Breast epithelium (tissue), 3 donors: ENCODE measurements at regions not wholly inside any gene's neighbourhood (a gene's known extent, or its start where the extent isn't known, plus 50 kb on each side); places are given as distances from the start of the nearest gene placed in this dataset.

ENCODE experiments used
- POLR2A ChIP-seq: fragments of 450-650 bp; IDR thresholded peaks from one replicate; pipeline ENCODE4 v1.6.1; 2016; ENCODE audit warnings: antibody characterized with exemption, mild to moderate bottlenecking, moderate library complexity
- TF ChIP-seq, protein P1 (sequence below), 3 donors: fragments of 450-650 bp; IDR thresholded peaks; one replicate each; pipeline ENCODE4 v1.5.1; 2016 to 2017; ENCODE audit warnings: antibody characterized with exemption in 3 of 3, mild to moderate bottlenecking in 3 of 3, moderate library complexity in 3 of 3

GRCh38 chr14:38400751-38401150 lies 144.9 kb upstream of the CLEC14A start:
- TF ChIP-seq POLR2A, result no peak
- TF ChIP-seq, protein P1, sequence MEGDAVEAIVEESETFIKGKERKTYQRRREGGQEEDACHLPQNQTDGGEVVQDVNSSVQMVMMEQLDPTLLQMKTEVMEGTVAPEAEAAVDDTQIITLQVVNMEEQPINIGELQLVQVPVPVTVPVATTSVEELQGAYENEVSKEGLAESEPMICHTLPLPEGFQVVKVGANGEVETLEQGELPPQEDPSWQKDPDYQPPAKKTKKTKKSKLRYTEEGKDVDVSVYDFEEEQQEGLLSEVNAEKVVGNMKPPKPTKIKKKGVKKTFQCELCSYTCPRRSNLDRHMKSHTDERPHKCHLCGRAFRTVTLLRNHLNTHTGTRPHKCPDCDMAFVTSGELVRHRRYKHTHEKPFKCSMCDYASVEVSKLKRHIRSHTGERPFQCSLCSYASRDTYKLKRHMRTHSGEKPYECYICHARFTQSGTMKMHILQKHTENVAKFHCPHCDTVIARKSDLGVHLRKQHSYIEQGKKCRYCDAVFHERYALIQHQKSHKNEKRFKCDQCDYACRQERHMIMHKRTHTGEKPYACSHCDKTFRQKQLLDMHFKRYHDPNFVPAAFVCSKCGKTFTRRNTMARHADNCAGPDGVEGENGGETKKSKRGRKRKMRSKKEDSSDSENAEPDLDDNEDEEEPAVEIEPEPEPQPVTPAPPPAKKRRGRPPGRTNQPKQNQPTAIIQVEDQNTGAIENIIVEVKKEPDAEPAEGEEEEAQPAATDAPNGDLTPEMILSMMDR (IDR thresholded peaks at IDR 0.05), result no peak
